ENCODE measurements at regions not wholly inside any gene's neighbourhood (a gene's known extent, or its start where the extent isn't known, plus 50 kb on each side); places are given as distances from the start of the nearest gene placed in this dataset.

GRCh38 chr15:60235951-60236710 lies 161.7 kb downstream of the ANXA2 start:
- TF ChIP-seq, protein P1, sequence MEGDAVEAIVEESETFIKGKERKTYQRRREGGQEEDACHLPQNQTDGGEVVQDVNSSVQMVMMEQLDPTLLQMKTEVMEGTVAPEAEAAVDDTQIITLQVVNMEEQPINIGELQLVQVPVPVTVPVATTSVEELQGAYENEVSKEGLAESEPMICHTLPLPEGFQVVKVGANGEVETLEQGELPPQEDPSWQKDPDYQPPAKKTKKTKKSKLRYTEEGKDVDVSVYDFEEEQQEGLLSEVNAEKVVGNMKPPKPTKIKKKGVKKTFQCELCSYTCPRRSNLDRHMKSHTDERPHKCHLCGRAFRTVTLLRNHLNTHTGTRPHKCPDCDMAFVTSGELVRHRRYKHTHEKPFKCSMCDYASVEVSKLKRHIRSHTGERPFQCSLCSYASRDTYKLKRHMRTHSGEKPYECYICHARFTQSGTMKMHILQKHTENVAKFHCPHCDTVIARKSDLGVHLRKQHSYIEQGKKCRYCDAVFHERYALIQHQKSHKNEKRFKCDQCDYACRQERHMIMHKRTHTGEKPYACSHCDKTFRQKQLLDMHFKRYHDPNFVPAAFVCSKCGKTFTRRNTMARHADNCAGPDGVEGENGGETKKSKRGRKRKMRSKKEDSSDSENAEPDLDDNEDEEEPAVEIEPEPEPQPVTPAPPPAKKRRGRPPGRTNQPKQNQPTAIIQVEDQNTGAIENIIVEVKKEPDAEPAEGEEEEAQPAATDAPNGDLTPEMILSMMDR (IDR thresholded peaks at IDR 0.05; ENCODE audit: insufficient read depth, low read length) = no peak
- TF ChIP-seq POLR2AphosphoS5 (IDR thresholded peaks at IDR 0.05; ENCODE audit: low read depth) = no peak
- no peak for TF ChIP-seq REST (IDR thresholded peaks at IDR 0.05; ENCODE audit: insufficient replicate concordance, low read depth)

All from HL-60 (cell line).